ENCODE measurements at regions not wholly inside any gene's neighbourhood (a gene's known extent, or its start where the extent isn't known, plus 50 kb on each side); places are given as distances from the start of the nearest gene placed in this dataset.

DNA sequence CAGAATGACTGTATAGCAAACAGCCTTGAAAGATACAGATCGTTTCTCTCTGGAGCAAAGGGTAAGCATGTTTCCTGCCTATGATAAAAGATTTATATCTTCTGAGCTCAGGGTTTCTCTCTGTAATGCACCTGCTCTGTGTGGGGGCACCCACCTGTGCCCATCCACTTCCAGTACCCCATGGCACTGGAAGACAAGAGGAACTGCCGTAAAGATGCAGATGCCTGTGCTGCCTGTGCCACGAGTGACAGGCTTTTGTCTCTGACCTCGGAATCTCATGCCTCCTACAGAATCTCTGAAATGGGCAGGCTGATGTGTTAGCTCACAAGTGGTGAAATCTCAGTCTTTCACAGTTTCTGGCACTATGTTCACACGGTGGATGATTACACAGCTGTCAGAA, 50.3 kb upstream of the ATP11A start:
- H3K4me1 Mint-ChIP-seq: peaks cover 7% of the 10 kb centered on the region
- peaks cover 9% of the 10 kb centered on the region for H3K27me3 Mint-ChIP-seq
- H3K27ac Mint-ChIP-seq: no peak overlapping the region
- no peak overlapping the region for H3K4me3 Mint-ChIP-seq
- no peaks in the 10 kb centered on the region for H3K9me3 Mint-ChIP-seq
- no peaks in the 10 kb centered on the region for H3K36me3 Mint-ChIP-seq

DNA sequence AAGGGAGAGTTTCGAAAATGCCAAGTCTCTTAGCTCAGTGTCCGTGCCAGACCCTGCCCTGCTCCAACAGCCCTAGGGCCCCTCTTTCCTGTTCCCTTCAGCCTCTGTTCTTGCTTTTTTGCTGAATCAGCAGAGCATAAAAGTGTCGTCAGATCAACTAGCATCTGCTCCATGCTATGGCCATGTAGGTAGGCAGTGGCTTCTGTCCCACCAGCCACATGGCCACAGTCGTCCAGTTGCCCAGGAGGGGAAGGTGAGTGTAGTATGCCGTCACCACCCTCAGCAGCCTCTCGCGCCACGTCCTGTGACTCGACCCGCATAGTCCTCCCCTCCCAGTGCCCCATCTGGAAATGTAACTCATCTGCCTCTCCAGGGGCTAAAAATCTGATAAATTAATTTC, 50.9 kb upstream of the ATP11A start:
- H3K4me1 Mint-ChIP-seq: peaks cover 7% of the 10 kb centered on the region
- peaks cover 9% of the 10 kb centered on the region for H3K27me3 Mint-ChIP-seq
- H3K36me3 Mint-ChIP-seq: no peaks in the 10 kb centered on the region
- H3K9me3 Mint-ChIP-seq: no peaks in the 10 kb centered on the region
- no peak overlapping the region for H3K4me3 Mint-ChIP-seq
- no peak overlapping the region for H3K27ac Mint-ChIP-seq

DNA sequence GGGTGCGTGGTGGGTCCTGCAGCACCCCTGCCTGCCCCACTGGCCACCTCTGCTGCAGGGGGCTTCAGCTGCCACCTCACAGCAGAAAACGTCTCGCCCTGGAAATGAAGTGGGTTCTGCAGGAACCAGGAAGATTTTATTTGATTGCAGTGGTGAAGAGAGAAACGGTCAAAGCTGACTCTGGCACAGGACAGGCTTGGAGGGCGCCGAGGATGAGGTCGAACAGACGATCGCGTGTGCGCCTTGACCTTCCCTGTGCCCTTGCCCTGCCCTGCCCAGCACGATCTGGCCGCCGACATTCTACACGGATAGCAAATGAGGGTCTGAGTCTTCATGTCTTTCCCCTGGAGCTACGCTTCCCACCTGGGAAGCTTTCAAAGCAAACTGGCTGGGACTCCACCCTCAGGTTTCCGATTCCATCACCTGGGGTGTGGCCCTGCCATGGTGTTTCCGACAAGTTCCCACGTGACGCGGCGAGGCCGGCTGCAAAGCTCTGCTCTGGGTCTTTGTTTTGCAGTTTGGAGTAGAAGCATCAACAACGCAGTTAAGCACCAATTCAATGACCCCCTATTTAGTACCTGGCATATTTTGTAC, 50.3 kb upstream of the TUBGCP3 start:
- Mint-ChIP-seq H3K36me3 (no peaks in the 10 kb centered on the region), H3K9me3 (no peaks in the 10 kb centered on the region), H3K27me3 (peaks cover 9% of the 10 kb centered on the region), H3K4me1 (peaks cover 7% of the 10 kb centered on the region), H3K27ac (peak overlapping the region; percentile 26), H3K4me3 (no peak overlapping the region)

All from activated naive CD4-positive, alpha-beta T cell treated with anti-CD3 and anti-CD28 coated beads, Interleukin-2, amount 50 U/mL, for 24 hours (primary cell).